Caco-2 (cell line): ENCODE measurements at regions not wholly inside any gene's neighbourhood (a gene's known extent, or its start where the extent isn't known, plus 50 kb on each side); places are given as distances from the start of the nearest gene placed in this dataset.

ENCODE experiments used
- BruUV-seq: library from RNA; stranded (reverse); fragments of 400-500 nt; replicated peaks from 2 replicates; lab custom pipeline; 2021; lab: Mats Ljungman, UMichigan
- CTCF ChIA-PET: fragments of 300-600 bp; sonication (Branson Sonifier 250); formaldehyde crosslinking; loops from one replicate; lab custom pipeline; 2022; ENCODE audit warnings: antibody characterized with exemption; lab: Charles Lee
- POLR2A ChIA-PET: fragments of 300-600 bp; sonication (Branson Sonifier 250); formaldehyde crosslinking; loops from one replicate; lab custom pipeline; 2022; ENCODE audit warnings: antibody characterized with exemption; lab: Charles Lee
- DNase-seq, 2 experiments: peaks; one replicate each; pipeline versions ENCODE4 v3.0.0 to v3.0.0-alpha.2; 2020 to 2022
- H3K27me3 ChIP-seq: replicated peaks from 2 replicates; pipeline ENCODE4 v1.6.0; 2011; ENCODE audit warnings: low read length; ENCODE audit not compliant: control insufficient read depth, insufficient read depth
- H3K36me3 ChIP-seq: 2 replicates; pipeline ENCODE4 v1.5.1; 2011; ENCODE audit warnings: low read length; ENCODE audit not compliant: control insufficient read depth, insufficient read depth
- H3K4me1 ChIP-seq: fragments of 250-450 bp; sonication (Bioruptor Pico); 2 replicates; pipeline ENCODE4 v1.5.1; 2020; ENCODE audit warnings: mild to moderate bottlenecking
- H3K4me3 ChIP-seq: 2 replicates; pipeline ENCODE4 v1.5.1; 2011; ENCODE audit warnings: low read depth, mild to moderate bottlenecking, control low read depth, low read length
- H3K9me3 ChIP-seq: fragments of 250-450 bp; sonication (Bioruptor Pico); 2 replicates; pipeline ENCODE4 v1.5.1; 2020; ENCODE audit warnings: mild to moderate bottlenecking, moderate library complexity
- H3K27ac Mint-ChIP-seq: one replicate; pipeline ENCODE4 v1.8.0; 2022; ENCODE audit warnings: mixed read lengths; ENCODE audit not compliant: unreplicated experiment
- H3K27me3 Mint-ChIP-seq: one replicate; pipeline ENCODE4 v1.8.0; 2022; ENCODE audit warnings: mixed read lengths; ENCODE audit not compliant: insufficient read depth, unreplicated experiment
- H3K36me3 Mint-ChIP-seq: one replicate; pipeline ENCODE4 v1.8.0; 2022; ENCODE audit warnings: mild to moderate bottlenecking, mixed read lengths; ENCODE audit not compliant: insufficient read depth, unreplicated experiment
- H3K4me1 Mint-ChIP-seq: one replicate; pipeline ENCODE4 v1.8.0; 2022; ENCODE audit warnings: low read depth, mixed read lengths; ENCODE audit not compliant: unreplicated experiment
- H3K4me3 Mint-ChIP-seq: one replicate; pipeline ENCODE4 v1.8.0; 2022; ENCODE audit warnings: mild to moderate bottlenecking, moderate library complexity, mixed read lengths; ENCODE audit not compliant: unreplicated experiment
- H3K9me3 Mint-ChIP-seq: one replicate; pipeline ENCODE4 v1.8.0; 2022; ENCODE audit warnings: mixed read lengths; ENCODE audit not compliant: unreplicated experiment
- intact Hi-C: fragments of 100-400 bp; cut with micrococcal nuclease; formaldehyde crosslinking; loops from one replicate; pipeline ENCODE4 v1.10.0; 2022; ENCODE audit not compliant: unreplicated experiment
- TF ChIP-seq, protein P1 (sequence below), 2 experiments: fragments of 200-600 bp in 1 of 2; IDR thresholded peaks; 1 replicate in 1 of 2; 2 replicates in 1 of 2; pipeline versions ENCODE4 v1.5.1 to v1.8.0; 2011 to 2022; ENCODE audit warnings: antibody characterized with exemption in 1 of 2, control low read depth in 1 of 2, inconsistent platforms in 1 of 2, low read depth in 1 of 2, low read length in 1 of 2, mild to moderate bottlenecking in 1 of 2, moderate library complexity in 1 of 2; ENCODE audit not compliant: insufficient read depth in 1 of 2, severe bottlenecking in 1 of 2, unreplicated experiment in 1 of 2

DNA sequence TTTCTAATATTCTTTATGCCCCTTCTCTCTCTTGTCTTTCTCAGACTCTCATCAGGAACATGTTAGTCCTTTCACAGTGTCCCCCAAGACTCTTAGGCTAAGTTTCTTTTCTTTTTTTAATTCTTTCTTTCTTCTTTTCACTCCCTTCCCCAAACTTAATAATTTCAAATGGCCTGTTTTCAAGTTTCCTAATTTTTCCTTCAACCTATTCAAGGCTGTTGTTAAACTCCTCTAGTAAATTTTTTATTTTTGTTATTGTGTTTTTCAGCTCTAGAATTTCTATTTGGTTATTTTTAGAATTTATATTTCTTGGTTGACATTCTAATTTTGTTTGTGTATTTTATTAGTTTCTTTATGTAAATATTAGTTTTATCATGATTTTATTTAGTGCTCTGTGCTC is 236.6 kb upstream of the GYPC start:
- POLR2A ChIA-PET: no interaction called here
- Mint-ChIP-seq H3K4me3 (no peak overlapping the region), H3K27ac (no peak overlapping the region), H3K36me3 (no peaks in the 10 kb centered on the region), H3K4me1 (no peaks in the 10 kb centered on the region), H3K9me3 (peaks cover 10% of the 10 kb centered on the region), H3K27me3 (peaks cover 3% of the 10 kb centered on the region)
- Histone ChIP-seq H3K4me1 (no peaks in the 10 kb centered on the region), H3K9me3 (no peaks in the 10 kb centered on the region), H3K27me3 (no peaks in the 10 kb centered on the region), H3K4me3 (no peak overlapping the region), H3K36me3 (no peaks in the 10 kb centered on the region)
- intact Hi-C loops: no loop called here
- no TSS peak for BruUV-seq
- TF ChIP-seq, protein P1, sequence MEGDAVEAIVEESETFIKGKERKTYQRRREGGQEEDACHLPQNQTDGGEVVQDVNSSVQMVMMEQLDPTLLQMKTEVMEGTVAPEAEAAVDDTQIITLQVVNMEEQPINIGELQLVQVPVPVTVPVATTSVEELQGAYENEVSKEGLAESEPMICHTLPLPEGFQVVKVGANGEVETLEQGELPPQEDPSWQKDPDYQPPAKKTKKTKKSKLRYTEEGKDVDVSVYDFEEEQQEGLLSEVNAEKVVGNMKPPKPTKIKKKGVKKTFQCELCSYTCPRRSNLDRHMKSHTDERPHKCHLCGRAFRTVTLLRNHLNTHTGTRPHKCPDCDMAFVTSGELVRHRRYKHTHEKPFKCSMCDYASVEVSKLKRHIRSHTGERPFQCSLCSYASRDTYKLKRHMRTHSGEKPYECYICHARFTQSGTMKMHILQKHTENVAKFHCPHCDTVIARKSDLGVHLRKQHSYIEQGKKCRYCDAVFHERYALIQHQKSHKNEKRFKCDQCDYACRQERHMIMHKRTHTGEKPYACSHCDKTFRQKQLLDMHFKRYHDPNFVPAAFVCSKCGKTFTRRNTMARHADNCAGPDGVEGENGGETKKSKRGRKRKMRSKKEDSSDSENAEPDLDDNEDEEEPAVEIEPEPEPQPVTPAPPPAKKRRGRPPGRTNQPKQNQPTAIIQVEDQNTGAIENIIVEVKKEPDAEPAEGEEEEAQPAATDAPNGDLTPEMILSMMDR (IDR thresholded peaks at IDR 0.05; ENCODE audit: insufficient read depth in 1 of 2, low read depth in 1 of 2, low read length in 1 of 2, severe bottlenecking in 1 of 2, unreplicated experiment in 1 of 2): no peak
- no peak for DNase-seq
- CTCF ChIA-PET: no interaction called here

DNA sequence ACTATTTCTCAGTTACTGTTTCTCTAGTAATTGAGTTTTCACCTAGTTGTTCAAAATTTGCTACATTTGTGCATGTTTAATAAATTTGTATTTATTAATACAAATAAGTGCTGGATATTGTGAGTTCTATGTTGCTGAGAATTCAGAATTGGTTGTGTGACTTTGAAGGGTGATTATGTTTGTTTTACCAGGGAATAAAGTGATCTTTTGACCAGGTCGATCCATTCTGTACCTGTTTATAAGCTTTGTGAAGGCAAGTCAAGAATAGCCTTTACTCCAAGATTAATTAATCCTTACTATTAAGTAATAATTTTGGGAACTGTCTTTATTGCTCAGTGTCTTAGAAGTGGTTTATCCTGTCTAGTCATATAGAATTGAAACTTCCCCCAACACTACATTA is 230.0 kb upstream of the GYPC start:
- Histone ChIP-seq H3K4me3 (no peak overlapping the region), H3K27me3 (no peaks in the 10 kb centered on the region), H3K4me1 (no peaks in the 10 kb centered on the region), H3K36me3 (no peaks in the 10 kb centered on the region), H3K9me3 (no peaks in the 10 kb centered on the region)
- TF ChIP-seq, protein P1 (IDR thresholded peaks at IDR 0.05; ENCODE audit: insufficient read depth in 1 of 2, low read depth in 1 of 2, low read length in 1 of 2, severe bottlenecking in 1 of 2, unreplicated experiment in 1 of 2): no peak
- H3K9me3 Mint-ChIP-seq: no peaks in the 10 kb centered on the region
- no peaks in the 10 kb centered on the region for H3K36me3 Mint-ChIP-seq
- DNase-seq: no peak
- intact Hi-C loops: no loop called here
- POLR2A ChIA-PET: no interaction called here
- H3K27ac Mint-ChIP-seq: no peak overlapping the region
- H3K4me3 Mint-ChIP-seq: no peak overlapping the region
- H3K4me1 Mint-ChIP-seq: no peaks in the 10 kb centered on the region
- CTCF ChIA-PET: no interaction called here
- no TSS peak for BruUV-seq
- no peaks in the 10 kb centered on the region for H3K27me3 Mint-ChIP-seq

DNA sequence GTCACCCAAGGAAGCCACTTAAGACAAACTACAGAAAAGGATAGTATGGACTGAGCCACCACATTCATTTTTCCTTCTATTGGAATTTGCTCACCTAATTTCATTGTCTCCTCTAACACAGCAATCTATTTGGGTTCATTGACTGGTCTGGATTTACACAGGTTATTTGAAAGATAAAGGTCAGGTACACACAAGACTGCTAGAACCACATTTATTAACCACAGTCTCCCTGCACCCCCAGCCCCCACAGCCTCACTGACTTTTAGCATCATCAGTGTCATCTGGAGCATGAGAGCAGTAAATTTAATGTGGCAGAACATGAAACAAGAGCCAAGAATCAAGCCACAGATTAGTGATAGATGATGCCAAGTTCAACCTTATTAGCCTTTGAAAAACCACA is 226.9 kb upstream of the GYPC start:
- BruUV-seq: no TSS peak
- no peak for DNase-seq
- TF ChIP-seq, protein P1 (IDR thresholded peaks at IDR 0.05; ENCODE audit: insufficient read depth in 1 of 2, low read depth in 1 of 2, low read length in 1 of 2, severe bottlenecking in 1 of 2, unreplicated experiment in 1 of 2): no peak
- H3K36me3 Mint-ChIP-seq: no peaks in the 10 kb centered on the region
- no peaks in the 10 kb centered on the region for H3K27me3 ChIP-seq
- H3K4me1 ChIP-seq: no peaks in the 10 kb centered on the region
- no peak overlapping the region for H3K4me3 Mint-ChIP-seq
- no peaks in the 10 kb centered on the region for H3K9me3 ChIP-seq
- intact Hi-C loops: no loop called here
- H3K4me1 Mint-ChIP-seq: no peaks in the 10 kb centered on the region
- H3K27me3 Mint-ChIP-seq: peaks cover 1% of the 10 kb centered on the region
- no peaks in the 10 kb centered on the region for H3K9me3 Mint-ChIP-seq
- no peaks in the 10 kb centered on the region for H3K36me3 ChIP-seq
- H3K4me3 ChIP-seq: no peak overlapping the region
- ChIA-PET CTCF (no interaction called here), POLR2A (no interaction called here)
- H3K27ac Mint-ChIP-seq: no peak overlapping the region
